ENCODE measurements at regions not wholly inside any gene's neighbourhood (a gene's known extent, or its start where the extent isn't known, plus 50 kb on each side); places are given as distances from the start of the nearest gene placed in this dataset.

DNA sequence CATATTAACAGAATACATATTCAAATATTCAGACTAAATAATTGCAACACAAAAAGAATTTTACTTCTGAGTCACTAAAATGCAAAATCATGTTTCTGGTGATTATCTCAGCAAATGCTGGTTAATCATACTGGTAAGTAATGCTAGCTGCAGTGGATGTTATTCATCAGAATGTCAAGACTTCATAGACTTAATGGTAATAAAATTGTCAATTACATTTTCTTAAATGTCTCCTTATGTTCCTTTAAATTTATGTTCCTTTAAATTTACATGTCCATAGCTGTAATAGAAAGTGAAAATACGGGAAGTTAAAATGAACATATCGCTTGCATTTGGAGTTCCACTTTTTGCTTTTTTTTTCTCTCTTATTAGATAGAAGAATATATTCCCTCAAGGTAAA is 853.0 kb downstream of the SLITRK6 start:
- no peaks in the 10 kb centered on the region for H3K4me1 ChIP-seq (ENCODE audit: control insufficient read depth in 1 of 2, insufficient read depth in 2 of 2, low read length in 2 of 2)
- H3K4me3 ChIP-seq (replicated peaks in 1 of 2; ENCODE audit: low read depth in 1 of 2, low read length in 2 of 2): no peak overlapping the region
- no peak for ATAC-seq
- ChIA-PET CTCF (no interaction called here), RAD21 (ENCODE audit: low non-redundant PET in 1 of 2, low total read pairs in 2 of 2, uncharacterized antibody in 2 of 2, unreplicated experiment in 2 of 2) (no interaction called here), POLR2A (no interaction called here)
- H4K20me1 ChIP-seq (ENCODE audit: insufficient read depth): no peaks in the 10 kb centered on the region
- H3K9me2 ChIP-seq (ENCODE audit: insufficient read depth): no peaks in the 10 kb centered on the region
- intact Hi-C loops (cut with micrococcal nuclease): no loop called here
- TF ChIP-seq POLR2A (IDR thresholded peaks at IDR 0.05; ENCODE audit: borderline replicate concordance, extremely low read depth, insufficient read depth, insufficient read length): no peak
- TF ChIP-seq JUND (IDR thresholded peaks at IDR 0.05): no peak
- no peak for TF ChIP-seq SP1 (IDR thresholded peaks at IDR 0.05; ENCODE audit: low read depth)
- TF ChIP-seq CBX3 (IDR thresholded peaks at IDR 0.05; ENCODE audit: low read depth): no peak
- TF ChIP-seq, protein P1, sequence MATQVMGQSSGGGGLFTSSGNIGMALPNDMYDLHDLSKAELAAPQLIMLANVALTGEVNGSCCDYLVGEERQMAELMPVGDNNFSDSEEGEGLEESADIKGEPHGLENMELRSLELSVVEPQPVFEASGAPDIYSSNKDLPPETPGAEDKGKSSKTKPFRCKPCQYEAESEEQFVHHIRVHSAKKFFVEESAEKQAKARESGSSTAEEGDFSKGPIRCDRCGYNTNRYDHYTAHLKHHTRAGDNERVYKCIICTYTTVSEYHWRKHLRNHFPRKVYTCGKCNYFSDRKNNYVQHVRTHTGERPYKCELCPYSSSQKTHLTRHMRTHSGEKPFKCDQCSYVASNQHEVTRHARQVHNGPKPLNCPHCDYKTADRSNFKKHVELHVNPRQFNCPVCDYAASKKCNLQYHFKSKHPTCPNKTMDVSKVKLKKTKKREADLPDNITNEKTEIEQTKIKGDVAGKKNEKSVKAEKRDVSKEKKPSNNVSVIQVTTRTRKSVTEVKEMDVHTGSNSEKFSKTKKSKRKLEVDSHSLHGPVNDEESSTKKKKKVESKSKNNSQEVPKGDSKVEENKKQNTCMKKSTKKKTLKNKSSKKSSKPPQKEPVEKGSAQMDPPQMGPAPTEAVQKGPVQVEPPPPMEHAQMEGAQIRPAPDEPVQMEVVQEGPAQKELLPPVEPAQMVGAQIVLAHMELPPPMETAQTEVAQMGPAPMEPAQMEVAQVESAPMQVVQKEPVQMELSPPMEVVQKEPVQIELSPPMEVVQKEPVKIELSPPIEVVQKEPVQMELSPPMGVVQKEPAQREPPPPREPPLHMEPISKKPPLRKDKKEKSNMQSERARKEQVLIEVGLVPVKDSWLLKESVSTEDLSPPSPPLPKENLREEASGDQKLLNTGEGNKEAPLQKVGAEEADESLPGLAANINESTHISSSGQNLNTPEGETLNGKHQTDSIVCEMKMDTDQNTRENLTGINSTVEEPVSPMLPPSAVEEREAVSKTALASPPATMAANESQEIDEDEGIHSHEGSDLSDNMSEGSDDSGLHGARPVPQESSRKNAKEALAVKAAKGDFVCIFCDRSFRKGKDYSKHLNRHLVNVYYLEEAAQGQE (IDR thresholded peaks at IDR 0.05; ENCODE audit: low read depth): no peak
- no peak for TF ChIP-seq ATF3 (IDR thresholded peaks at IDR 0.05)
- peaks cover 4 to 8% of the 10 kb centered on the region in 2 experiments; a peak in 2 of 4 replicates for H3K9me3 ChIP-seq (ENCODE audit: control insufficient read depth in 1 of 2, insufficient read depth in 1 of 2, low read depth in 1 of 2, low read length in 2 of 2)
- DNase-seq (ENCODE audit: low read depth, low spot score): no peak
- no peaks in the 10 kb centered on the region for H3K79me2 ChIP-seq (ENCODE audit: insufficient read depth, low read length)
- no peak overlapping the region for H2AFZ ChIP-seq (ENCODE audit: low read depth, low read length, poor library complexity, severe bottlenecking)
- BruUV-seq (replicated peaks): no TSS peak
- no peak overlapping the region for H3K4me2 ChIP-seq (ENCODE audit: low read length)
- H3K9ac ChIP-seq (ENCODE audit: low read length): no peak overlapping the region
- no peaks in the 10 kb centered on the region for H3K27me3 ChIP-seq (ENCODE audit: insufficient read depth, low read length)
- H3K27ac ChIP-seq (ENCODE audit: low read depth, low read length): no peak overlapping the region
- H3K36me3 ChIP-seq (ENCODE audit: control insufficient read depth in 1 of 2, insufficient read depth in 2 of 2, low read length in 2 of 2): no peaks in the 10 kb centered on the region

DNA sequence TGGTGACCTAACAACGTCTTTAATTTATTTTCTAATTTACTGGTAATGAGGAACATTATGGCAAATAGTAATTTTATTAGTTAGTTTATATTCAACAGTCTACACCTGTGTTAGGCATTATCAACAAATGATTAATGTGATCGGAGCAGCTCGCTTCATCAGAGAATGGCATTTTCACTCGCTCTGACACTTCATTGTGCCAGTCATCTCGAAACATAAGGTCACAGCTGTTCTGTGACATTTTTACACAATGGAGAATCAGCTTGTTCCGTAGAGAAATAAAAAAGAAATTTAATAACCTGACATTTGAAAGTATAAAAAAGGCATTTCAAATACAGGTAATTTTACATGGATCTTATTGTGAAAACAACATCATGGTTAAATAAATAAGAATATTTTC is 858.4 kb downstream of the SLITRK6 start:
- intact Hi-C loops (cut with micrococcal nuclease): no loop called here
- no TSS peak for BruUV-seq (replicated peaks)
- no peaks in the 10 kb centered on the region for H4K20me1 ChIP-seq (ENCODE audit: insufficient read depth)
- no peaks in the 10 kb centered on the region for H3K27me3 ChIP-seq (ENCODE audit: insufficient read depth, low read length)
- H3K36me3 ChIP-seq (ENCODE audit: control insufficient read depth in 1 of 2, insufficient read depth in 2 of 2, low read length in 2 of 2): no peaks in the 10 kb centered on the region
- POLR2A ChIA-PET: no interaction called here
- DNase-seq (ENCODE audit: low read depth, low spot score) (no peak), ATAC-seq (no peak)
- no peaks in the 10 kb centered on the region for H3K9me2 ChIP-seq (ENCODE audit: insufficient read depth)
- no peak overlapping the region for H3K9ac ChIP-seq (ENCODE audit: low read length)
- H3K4me2 ChIP-seq (ENCODE audit: low read length): no peak overlapping the region
- no peak overlapping the region for H3K4me3 ChIP-seq (replicated peaks in 1 of 2; ENCODE audit: low read depth in 1 of 2, low read length in 2 of 2)
- H3K4me1 ChIP-seq (ENCODE audit: control insufficient read depth in 1 of 2, insufficient read depth in 2 of 2, low read length in 2 of 2): no peaks in the 10 kb centered on the region
- RAD21 ChIA-PET (ENCODE audit: low non-redundant PET in 1 of 2, low total read pairs in 2 of 2, uncharacterized antibody in 2 of 2, unreplicated experiment in 2 of 2): no interaction called here
- peaks cover 0 to 8% of the 10 kb centered on the region in 2 experiments; a peak in 1 of 4 replicates for H3K9me3 ChIP-seq (ENCODE audit: control insufficient read depth in 1 of 2, insufficient read depth in 1 of 2, low read depth in 1 of 2, low read length in 2 of 2)
- H3K79me2 ChIP-seq (ENCODE audit: insufficient read depth, low read length): no peaks in the 10 kb centered on the region
- CTCF ChIA-PET: no interaction called here
- H2AFZ ChIP-seq (ENCODE audit: low read depth, low read length, poor library complexity, severe bottlenecking): no peak overlapping the region
- no peak overlapping the region for H3K27ac ChIP-seq (ENCODE audit: low read depth, low read length)
- no peak for TF ChIP-seq CEBPB (IDR thresholded peaks at IDR 0.05; ENCODE audit: low read depth)
- no peak for TF ChIP-seq EZH2 (IDR thresholded peaks at IDR 0.05)
- TF ChIP-seq SRF (IDR thresholded peaks at IDR 0.05; ENCODE audit: low read depth): no peak
- no peak for TF ChIP-seq CTCF (IDR thresholded peaks at IDR 0.05 in 2 of 3, conservative IDR thresholded peaks at IDR 0.05 in 1 of 3; ENCODE audit: borderline replicate concordance in 1 of 3, insufficient read depth in 1 of 3, low read depth in 2 of 3, low read length in 2 of 3)
- TF ChIP-seq FOSL1 (IDR thresholded peaks at IDR 0.05; ENCODE audit: low read depth): no peak
- TF ChIP-seq EGR1 (IDR thresholded peaks at IDR 0.05; ENCODE audit: low read depth): no peak
- TF ChIP-seq ELF1 (IDR thresholded peaks at IDR 0.05; ENCODE audit: borderline replicate concordance, low read depth): no peak
- TF ChIP-seq YY1 (IDR thresholded peaks at IDR 0.05; ENCODE audit: extremely low read depth, insufficient replicate concordance, low read depth, low read length): no peak

Data from HCT116 (cell line).